ENCODE measurements at regions not wholly inside any gene's neighbourhood (a gene's known extent, or its start where the extent isn't known, plus 50 kb on each side); places are given as distances from the start of the nearest gene placed in this dataset.

DNA sequence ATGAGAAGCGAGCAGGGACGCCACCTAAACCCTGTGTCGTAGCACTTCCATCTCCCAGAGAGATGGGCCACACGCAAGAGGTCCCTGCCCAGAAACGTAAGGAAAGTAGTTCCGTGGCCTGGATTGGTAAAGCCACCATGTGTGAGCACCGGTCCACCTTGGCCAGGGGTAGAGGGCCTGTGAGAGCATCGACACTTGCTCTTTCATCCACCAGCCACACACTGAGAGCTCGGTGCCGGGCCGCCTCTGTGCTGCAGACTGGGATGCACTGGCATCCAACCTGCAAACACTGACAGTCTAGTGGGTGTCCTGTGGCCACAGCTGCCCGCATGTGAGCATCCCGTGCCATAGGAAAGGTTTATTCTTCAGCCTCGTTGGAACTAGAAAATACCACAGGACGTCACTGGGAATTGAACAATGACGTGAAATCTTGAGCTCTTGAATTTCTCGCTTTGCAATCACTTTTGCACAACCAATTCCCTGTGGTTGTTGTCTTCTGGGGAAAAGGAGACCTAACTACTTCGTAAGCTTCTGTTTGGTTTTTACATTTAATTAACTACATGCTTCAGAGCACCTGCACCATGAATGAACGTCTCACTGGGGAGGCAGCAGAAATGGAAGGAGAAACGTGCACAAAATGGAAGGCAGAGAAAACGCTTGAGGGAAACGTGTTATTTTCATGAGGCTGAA, 212.0 kb upstream of the RAB6C start:
- H3K4me1 ChIP-seq, result no peaks in the 10 kb centered on the region
- H3K36me3 ChIP-seq, result no peaks in the 10 kb centered on the region
- no peak overlapping the region for H3K4me3 ChIP-seq
- peaks cover 13% of the 10 kb centered on the region for H3K27me3 ChIP-seq
- no peak overlapping the region for H3K27ac ChIP-seq
- 87 to 89% methylated on average over 10 to 11 of the region's 22 CpGs for WGBS, 2 donors (ENCODE audit: low coverage in 1 of 2)
- no peak for ATAC-seq
- H3K9me3 ChIP-seq, result peaks cover 0 to 1% (median 0%) of the 10 kb centered on the region in 3 donors
- TF ChIP-seq, protein P1, sequence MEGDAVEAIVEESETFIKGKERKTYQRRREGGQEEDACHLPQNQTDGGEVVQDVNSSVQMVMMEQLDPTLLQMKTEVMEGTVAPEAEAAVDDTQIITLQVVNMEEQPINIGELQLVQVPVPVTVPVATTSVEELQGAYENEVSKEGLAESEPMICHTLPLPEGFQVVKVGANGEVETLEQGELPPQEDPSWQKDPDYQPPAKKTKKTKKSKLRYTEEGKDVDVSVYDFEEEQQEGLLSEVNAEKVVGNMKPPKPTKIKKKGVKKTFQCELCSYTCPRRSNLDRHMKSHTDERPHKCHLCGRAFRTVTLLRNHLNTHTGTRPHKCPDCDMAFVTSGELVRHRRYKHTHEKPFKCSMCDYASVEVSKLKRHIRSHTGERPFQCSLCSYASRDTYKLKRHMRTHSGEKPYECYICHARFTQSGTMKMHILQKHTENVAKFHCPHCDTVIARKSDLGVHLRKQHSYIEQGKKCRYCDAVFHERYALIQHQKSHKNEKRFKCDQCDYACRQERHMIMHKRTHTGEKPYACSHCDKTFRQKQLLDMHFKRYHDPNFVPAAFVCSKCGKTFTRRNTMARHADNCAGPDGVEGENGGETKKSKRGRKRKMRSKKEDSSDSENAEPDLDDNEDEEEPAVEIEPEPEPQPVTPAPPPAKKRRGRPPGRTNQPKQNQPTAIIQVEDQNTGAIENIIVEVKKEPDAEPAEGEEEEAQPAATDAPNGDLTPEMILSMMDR (IDR thresholded peaks at IDR 0.05), result no peak
- TF ChIP-seq EP300 (IDR thresholded peaks at IDR 0.05), result no peak
- no peak for TF ChIP-seq POLR2AphosphoS5 (IDR thresholded peaks at IDR 0.05)
- TF ChIP-seq POLR2A (IDR thresholded peaks at IDR 0.05), result no peak

DNA sequence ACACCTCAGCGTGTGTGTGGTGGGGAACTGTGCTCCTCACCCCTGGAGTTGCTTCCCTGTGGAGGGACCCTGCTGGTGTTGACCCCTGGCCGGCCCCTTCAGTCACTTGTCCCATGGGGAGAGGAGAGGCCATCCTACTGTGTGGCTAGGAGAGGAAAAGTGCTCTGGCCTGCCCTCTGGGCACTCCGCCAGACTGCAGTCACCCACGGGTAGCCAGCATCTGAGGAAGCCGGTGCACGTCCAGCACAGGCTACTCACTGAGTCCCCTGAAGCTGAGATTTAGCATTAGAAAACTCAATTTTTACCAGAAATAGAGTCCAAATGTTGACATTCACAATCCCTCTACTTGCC, 211.5 kb upstream of the RAB6C start:
- H3K4me3 ChIP-seq, result no peak overlapping the region
- H3K4me1 ChIP-seq, result no peaks in the 10 kb centered on the region
- peaks cover 13% of the 10 kb centered on the region for H3K27me3 ChIP-seq
- H3K27ac ChIP-seq, result no peak overlapping the region
- no peaks in the 10 kb centered on the region for H3K36me3 ChIP-seq
- TF ChIP-seq, protein P1 (IDR thresholded peaks at IDR 0.05), result no peak
- TF ChIP-seq EP300 (IDR thresholded peaks at IDR 0.05), result no peak
- TF ChIP-seq POLR2AphosphoS5 (IDR thresholded peaks at IDR 0.05), result no peak
- no peak for TF ChIP-seq POLR2A (IDR thresholded peaks at IDR 0.05)
- H3K9me3 ChIP-seq, result peaks cover 0 to 6% (median 0%) of the 10 kb centered on the region in 3 donors
- WGBS, 2 donors (ENCODE audit: low coverage in 1 of 2), result 47 to 65% methylated on average over 3 to 6 of the region's 6 CpGs
- ATAC-seq, result no peak

DNA sequence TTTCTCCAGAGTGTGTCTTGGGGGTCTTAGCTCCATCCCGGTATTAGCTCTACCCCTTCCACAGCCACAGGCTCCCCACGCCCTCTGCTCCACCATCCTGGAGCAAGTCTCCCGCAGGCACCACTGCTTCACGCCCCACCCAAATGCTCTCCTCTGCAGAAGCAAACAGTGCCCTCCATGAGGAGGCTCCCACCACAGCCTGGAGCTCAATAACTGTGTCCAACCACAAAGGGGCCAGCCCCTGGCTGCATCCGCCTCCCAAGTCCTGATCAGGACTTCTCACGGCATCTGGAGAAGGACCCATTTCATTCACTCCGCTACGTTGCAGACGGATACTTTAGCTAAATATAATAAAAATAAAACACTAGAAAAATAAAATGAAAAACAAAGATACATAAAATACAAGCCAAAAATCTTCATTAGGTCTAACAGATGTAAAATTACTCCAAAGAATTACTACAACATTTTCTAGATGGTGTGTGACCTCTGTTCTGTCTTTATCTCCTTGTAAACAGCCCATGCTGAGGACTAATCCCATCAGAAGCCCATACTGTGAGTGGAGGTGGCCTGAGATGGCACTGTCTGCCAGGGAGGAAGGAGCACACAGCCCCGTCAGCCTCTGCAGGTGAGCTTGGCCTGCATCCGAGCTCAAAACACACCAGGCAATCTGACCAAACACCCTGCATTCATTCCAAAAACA, 210.8 kb upstream of the RAB6C start:
- no peak for ATAC-seq
- 63 to 68% methylated on average over 3 to 6 of the region's 11 CpGs for WGBS, 2 donors (ENCODE audit: low coverage in 1 of 2)
- TF ChIP-seq EP300 (IDR thresholded peaks at IDR 0.05) (no peak), POLR2A (IDR thresholded peaks at IDR 0.05) (no peak), POLR2AphosphoS5 (IDR thresholded peaks at IDR 0.05) (no peak)
- TF ChIP-seq, protein P1 (IDR thresholded peaks at IDR 0.05), result no peak

DNA sequence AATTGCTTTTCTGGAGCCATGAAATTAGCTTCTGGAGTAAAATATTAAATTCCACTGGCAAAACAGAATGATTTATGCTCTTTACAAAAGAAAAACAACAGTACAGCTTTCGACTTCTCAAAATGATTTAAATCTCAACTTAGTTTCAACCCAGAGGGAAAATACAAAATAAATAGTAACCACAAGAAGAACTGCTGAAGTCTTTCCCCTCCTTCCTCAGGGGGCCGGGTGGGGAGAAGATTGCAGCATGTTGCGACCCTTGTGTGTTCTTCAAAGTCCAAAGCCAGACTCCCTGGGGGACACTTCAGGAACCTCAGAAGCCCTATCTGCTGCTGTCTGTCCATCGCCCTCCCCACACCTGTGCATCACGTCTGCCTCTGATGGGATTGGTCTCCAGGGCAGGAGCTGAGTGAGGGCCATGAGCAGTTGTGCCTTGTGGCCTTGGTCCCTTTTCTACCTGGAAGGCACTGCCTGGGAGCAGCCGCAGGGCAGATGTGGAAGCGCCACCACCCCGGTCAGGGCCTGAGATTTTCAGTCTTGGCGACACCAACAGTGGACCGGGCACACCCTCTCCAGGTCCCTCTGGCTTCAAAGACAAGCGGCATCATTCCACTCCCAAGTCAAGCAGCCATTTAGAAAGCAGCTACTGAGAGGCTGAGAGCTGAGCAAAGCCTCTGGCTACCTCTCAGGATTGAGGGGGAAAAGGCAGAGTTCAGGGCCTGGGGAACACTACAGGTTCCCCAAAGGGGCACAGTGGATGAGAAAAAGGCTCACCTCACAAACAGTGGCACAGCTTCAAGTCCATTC, 210.1 kb upstream of the RAB6C start:
- Histone ChIP-seq H3K4me1 (no peaks in the 10 kb centered on the region), H3K27ac (no peak overlapping the region), H3K36me3 (no peaks in the 10 kb centered on the region), H3K4me3 (no peak overlapping the region), H3K27me3 (peaks cover 11% of the 10 kb centered on the region), H3K9me3 (peaks cover 0 to 6% (median 0%) of the 10 kb centered on the region in 3 donors)
- WGBS, 2 donors (ENCODE audit: low coverage in 1 of 2), result 64 to 80% methylated on average over 3 to 6 of the region's 11 CpGs
- TF ChIP-seq EP300 (IDR thresholded peaks at IDR 0.05) (no peak), POLR2A (IDR thresholded peaks at IDR 0.05) (no peak)
- TF ChIP-seq, protein P1 (IDR thresholded peaks at IDR 0.05), result no peak
- ATAC-seq, result no peak

More for the DNA sequence above, 210.8 kb upstream of the RAB6C start:
- Histone ChIP-seq H3K4me3 (no peak overlapping the region), H3K27me3 (peaks cover 13% of the 10 kb centered on the region), H3K36me3 (no peaks in the 10 kb centered on the region), H3K27ac (no peak overlapping the region), H3K9me3 (peaks cover 0 to 6% (median 0%) of the 10 kb centered on the region in 3 donors), H3K4me1 (no peaks in the 10 kb centered on the region)

Measured in gastroesophageal sphincter (tissue), 4 donors.